ENCODE measurements at regions not wholly inside any gene's neighbourhood (a gene's known extent, or its start where the extent isn't known, plus 50 kb on each side); places are given as distances from the start of the nearest gene placed in this dataset.

- DNase-seq (ENCODE audit: low read depth), result no peak
Measured at GRCh38 chr5:142475102-142475513, 150.3 kb upstream of the SPRY4 start.

DNA sequence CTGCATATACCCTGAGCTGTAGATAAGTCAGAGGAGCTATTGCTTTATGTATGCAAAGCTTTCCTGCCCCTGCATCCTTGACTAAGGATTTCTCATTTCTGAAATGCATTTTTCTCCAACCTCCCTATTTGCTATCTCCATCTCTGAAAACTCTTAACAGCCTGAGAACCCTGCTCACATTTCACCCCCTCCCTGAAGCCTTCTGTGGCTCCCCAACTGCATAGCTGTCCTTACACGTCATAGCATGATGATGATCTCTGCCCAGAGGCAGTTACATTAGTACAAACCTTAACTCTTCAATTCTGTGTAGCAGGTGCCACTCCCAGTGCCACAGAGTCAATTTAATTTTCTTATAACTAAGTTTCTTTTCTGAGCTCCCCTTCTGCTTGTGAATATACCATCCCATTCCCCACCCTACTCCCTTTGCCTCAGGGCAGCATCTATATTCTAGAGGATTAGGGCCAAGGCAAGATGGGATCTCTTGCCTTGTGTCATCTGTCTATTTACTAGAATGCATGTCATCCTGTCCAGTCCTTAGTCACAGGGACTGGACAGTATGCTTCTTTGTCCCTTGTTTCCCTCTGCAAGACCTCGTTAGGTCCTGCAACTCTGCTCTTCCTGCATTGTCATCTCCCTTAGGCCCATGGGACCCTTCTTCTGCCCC, 149.7 kb upstream of the SPRY4 start:
- DNase-seq (ENCODE audit: low read depth), result no peak

DNA sequence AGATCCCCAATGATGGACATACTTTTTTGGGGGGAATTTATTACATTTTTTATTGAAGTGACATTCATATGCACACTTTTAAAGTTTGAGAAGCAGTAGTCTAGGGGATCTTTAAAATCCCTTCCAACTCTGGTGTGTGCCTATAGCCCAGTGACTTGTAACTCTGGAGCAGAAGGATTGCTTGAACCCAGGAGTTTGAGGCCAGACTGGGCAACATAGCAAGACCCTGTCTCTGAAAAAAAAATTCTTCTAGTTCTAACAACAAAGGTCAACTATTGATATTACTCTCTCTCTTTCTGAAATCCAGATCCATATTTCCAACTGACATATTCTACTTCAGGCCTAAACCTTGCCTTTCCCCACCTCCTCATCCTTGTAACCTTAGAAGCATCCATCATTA, 148.2 kb upstream of the SPRY4 start:
- DNase-seq (ENCODE audit: low read depth), result no peak

DNA sequence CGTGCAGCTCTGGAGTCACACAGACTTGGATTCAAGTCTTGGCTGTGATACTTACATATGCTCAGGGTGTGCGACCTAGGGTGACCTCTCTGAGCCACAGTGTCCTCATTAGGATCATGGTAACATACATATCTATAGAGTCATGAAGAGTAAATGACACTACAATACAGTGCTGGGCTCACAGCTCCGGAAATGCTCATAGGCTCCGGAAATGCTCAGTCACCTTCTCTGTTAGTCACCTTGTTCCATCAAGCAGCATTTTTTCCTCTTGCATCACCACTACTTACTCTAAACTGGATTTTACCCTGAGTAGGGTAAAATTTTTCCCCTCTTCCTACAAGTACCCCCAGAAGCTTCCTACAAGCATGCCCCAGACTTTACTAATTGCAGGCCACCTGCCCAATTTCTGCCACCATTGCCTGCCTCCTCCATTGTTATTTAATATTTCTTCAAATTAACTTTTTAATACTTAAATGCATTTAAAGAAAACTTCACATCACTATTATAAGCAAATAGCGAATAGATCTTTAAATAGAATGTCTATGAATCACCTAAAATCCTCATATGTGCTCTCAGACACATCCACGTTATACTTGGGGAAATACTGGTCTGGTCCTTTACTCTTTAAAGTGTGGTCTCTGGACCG, 147.6 kb upstream of the SPRY4 start:
- peak; percentile 1 for DNase-seq (ENCODE audit: low read depth)

DNA sequence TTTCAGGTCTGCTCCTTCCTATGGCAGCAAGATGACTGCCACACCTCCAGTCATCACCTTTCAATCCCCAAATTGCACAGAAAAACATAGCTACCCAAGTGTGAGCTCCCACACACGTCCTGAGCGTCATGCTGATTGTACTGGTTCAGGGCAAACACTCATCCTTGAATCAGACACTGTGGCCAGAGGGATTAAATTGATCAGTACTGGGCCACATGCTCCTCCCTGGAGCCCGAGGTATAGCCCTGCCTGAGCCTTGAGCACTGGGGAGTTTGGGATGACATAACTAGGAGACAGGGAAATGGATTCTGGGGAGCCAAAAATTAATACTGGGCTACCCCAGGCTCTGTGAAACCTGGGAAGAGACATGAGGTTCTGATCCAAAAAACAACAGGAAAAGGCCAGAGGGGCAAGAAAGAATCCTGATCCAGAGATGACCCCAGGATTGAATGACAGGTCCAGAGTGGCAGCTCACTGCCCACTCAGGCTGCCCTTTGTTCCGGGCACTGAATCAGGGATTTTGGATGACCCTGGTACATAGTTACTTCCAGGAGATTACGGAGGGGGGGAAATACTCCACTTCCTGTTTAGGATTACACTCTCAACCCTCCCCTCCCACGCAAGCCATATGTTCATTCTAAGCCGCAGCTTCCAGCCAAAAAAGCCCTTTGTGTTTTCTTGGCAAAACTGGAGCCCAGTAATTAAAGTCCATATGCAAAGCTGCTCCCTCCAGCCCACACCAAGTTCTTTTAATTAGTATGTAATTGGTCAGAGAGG, 141.6 kb upstream of the SPRY4 start:
- no peak for DNase-seq (ENCODE audit: low read depth)

DNA sequence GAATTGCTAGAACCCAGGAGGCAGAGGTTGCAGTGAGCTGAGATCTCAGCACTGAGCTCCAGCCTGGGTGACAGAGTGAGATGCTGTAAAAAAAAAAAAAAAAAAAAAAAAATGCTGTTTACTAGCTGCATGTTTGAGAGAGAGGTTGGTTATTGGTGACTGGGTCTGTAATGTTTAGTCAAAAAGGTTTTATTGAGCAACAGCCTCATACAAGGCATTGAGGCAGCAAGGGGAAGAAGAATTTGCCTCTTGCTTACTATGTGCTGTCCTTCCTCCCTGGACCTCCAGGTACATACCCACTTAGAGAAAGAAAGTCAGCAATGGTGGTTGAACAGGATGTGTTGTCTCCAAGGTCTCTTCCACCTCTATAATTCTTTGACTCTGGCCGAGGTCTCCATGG, 140.7 kb upstream of the SPRY4 start:
- DNase-seq (ENCODE audit: low read depth), result no peak

GRCh38 chr5:142463904-142464303, 139.1 kb upstream of the SPRY4 start:
- DNase-seq (ENCODE audit: low read depth), result no peak

DNA sequence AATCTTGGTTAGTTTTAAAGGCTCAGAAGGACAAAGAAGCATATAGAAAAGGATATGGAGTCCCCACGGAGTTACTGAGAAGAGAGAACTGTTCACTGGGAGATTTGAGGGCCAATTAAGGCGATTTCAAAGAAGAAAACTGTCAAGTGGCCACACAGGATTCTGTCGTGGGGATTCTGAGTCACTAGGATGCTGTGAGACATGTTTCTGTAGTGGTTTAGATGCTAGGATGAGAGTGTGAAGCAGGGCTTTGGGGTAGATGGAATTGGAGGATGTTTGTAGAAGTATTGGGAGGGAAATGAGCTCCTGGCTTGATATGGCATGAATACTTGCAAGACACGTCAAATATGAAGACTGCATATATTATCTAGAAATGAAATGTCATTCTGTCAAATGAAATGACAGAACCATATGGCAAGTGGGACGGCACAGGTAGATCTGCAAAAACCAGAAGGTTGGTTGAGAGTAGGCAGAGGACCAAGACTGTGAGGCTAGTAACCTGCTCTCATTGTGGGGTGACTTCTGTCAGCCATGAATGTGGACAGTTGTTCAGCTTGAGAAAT, 136.3 kb upstream of the SPRY4 start:
- no peak for DNase-seq (ENCODE audit: low read depth)

GRCh38 chr5:142459209-142459608, 134.4 kb upstream of the SPRY4 start:
- DNase-seq (ENCODE audit: low read depth), result no peak

GRCh38 chr5:142455856-142456255, 131.0 kb upstream of the SPRY4 start:
- no peak for DNase-seq (ENCODE audit: low read depth)

DNA sequence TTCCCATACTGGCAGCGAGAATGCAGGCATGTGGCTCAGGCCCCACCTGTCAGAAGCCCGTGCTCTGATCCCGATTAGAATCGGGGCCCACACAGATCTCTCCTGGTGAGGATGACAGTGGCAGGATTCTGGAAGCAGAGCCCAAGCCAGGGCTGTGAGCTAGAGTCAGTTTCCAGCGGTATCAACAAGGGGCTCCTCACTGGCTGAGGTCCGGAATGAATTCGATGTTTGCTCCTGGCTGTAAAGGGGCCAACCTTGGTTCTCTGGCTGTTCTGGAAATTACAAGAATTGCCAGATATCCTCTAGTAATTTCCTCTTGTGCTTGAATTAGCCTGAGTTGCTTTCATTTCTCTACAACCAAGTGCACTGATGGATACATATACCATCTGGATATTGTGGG, 129.1 kb upstream of the SPRY4 start:
- no peak for DNase-seq (ENCODE audit: low read depth)

- DNase-seq (ENCODE audit: low read depth), result no peak
Measured at GRCh38 chr5:142450419-142450818, 125.6 kb upstream of the SPRY4 start.

GRCh38 chr5:142447887-142448286, 123.1 kb upstream of the SPRY4 start:
- no peak for DNase-seq (ENCODE audit: low read depth)

GRCh38 chr5:142446960-142447279, 122.1 kb upstream of the SPRY4 start:
- no peak for DNase-seq (ENCODE audit: low read depth)

- no peak for DNase-seq (ENCODE audit: low read depth)
Measured at GRCh38 chr5:142446131-142446959, 121.5 kb upstream of the SPRY4 start.

- no peak for DNase-seq (ENCODE audit: low read depth)
Measured at GRCh38 chr5:142445266-142445665, 120.4 kb upstream of the SPRY4 start.

- DNase-seq (ENCODE audit: low read depth), result no peak
Measured at GRCh38 chr5:142441616-142442015, 116.8 kb upstream of the SPRY4 start.

DNA sequence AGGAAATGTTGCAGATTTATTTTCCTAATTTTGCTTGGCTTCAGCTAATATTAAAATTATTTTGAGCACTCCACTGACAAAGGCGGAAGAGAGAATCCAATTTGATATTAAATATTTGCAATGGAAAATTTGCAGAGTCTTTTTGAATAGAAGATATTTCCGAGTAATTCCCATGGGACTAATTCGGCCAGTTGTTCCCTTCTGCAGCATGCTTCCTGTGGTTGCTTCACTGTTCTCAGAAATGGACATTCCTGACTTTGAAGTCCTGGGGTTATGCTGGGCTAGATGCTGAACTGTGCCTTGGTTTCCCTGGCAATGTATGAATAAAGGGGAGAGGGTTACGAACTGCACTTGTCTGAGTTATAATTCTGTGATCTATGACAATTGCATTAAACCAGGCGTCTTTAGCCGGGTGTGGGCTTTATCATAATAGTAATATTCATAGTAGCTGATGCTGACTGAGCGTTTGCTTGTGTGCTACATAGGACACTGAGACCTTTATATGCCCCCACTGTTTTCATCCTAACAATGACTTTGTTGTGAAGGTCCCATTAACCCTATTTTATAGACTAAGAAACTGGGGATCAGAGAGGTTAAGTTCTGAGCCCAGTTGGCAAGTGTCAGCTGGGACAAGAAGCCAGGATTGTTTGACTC, 114.5 kb upstream of the SPRY4 start:
- no peak for DNase-seq (ENCODE audit: low read depth)

DNA sequence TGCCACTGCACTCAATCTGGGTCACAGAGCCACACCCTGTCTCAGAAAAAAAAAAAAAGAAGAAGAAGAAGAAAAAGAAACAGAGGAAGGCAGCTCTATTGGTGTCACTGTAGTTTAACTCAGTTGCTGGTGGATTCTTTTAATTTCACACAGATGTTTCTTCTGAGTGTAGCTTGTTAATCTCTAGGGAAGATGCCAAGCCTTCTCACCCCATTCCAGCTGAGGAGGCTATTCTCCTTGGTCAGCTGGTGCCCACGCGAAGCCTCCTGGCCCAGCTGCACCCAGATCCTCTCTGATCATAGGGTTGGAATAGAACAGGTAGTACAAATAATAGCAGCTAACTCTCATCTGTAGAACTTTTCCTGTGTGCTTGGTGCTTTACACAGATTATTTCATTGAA, 113.8 kb upstream of the SPRY4 start:
- DNase-seq (ENCODE audit: low read depth), result no peak

DNA sequence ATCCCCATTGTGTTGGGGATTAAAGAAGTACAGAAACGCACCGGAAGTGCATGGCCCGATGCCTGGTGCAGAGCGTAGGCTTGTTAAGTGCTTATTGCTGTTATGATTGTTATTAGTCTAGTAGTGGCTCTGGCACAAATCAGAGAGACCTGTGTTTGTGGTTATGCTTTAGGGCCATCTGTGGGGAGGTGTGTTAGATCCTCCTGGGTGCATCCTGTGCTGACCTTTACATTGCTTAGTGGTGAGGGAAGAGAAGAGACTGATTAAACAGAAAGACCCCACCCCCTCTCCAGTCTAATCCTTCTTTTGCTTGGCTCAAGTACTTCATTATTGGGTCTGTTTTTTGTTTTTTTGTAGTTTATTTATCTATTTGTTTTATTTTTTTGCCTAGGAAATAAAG, 112.7 kb upstream of the SPRY4 start:
- DNase-seq (ENCODE audit: low read depth), result no peak

DNA sequence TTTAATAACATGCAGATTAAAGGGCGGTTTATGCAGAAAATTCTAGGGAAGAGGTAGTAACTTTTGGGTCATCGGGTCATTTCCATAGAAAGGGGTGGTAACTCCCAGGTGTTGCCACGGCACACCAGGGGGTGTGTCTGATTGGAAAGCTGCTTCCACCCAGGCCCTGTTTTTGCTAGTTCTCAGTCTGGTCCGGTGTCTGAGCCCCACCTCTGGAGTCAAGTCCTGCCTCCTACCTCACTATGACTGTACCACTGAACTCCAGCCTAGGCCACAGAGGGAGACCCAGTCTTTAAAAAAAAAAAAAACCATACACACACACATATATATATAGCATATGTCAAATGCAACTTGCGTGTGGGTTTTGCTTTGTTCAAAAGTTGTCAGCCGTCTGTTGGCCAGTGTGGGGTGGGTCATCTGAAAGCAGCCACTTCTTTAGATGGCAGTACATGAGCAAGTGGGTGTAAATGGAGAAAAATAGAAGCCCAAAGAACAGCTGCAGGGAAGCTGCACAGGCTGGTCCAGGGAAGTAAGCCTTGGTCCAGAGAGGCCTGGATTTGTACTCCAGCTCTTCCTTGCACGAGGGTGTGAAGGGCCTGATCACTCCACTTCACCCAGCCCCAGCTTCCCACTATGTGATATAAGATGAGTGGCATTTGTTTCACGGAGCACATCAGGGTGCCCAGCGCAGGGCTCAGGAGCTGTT, 110.7 kb upstream of the SPRY4 start:
- no peak for DNase-seq (ENCODE audit: low read depth)
